ENCODE measurements at regions not wholly inside any gene's neighbourhood (a gene's known extent, or its start where the extent isn't known, plus 50 kb on each side); places are given as distances from the start of the nearest gene placed in this dataset.

DNA sequence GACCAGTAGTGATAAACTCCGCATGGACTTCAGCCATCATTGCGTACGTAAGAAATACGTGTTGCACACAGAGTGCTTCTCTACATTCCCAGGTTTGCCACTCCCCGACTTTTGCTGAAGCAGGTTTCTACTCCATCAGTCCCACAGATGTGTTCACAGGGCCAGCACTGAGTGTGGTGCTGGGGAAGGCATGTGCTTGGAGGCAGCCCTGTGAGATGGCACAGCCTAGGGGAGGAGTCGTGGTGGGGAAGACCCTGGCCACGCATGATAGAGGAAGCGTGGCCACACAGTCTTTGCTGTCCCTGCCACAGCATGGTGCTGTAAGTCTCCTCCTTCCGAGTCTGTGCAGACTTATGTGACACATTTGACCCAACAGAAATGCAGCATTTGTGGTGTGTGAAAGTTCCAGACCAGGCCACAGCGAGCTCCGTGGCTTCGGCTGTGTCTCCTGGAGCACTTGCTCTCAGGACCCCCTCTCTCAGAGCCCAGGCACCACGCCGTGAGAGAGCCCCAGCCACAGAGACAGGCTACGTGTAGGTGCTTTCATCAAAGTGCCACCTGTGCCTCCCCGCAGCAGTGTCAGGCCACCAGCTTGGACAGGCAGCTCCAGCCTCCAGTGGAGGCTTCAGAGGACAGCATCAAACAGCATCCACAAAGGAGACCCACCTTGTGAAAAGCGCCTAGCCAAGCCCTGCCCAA, 197.8 kb downstream of the AUH start:
- no peak overlapping the region for H3K9ac ChIP-seq
- DNase-seq: no peak
- H3K27me3 ChIP-seq (ENCODE audit: insufficient read depth): no peaks in the 10 kb centered on the region
- peaks cover 0 to 21% of the 10 kb centered on the region in 2 experiments; a peak in 3 of 4 replicates for H3K4me1 ChIP-seq (ENCODE audit: control insufficient read depth in 1 of 2, insufficient read depth in 2 of 2, low read depth in 1 of 2, low read length in 1 of 2)
- ChIA-PET POLR2A (no interaction called here), CTCF (interaction anchor here (1.4 kb wide), 1 partner anchor 14 kb away, joined by 6 read pairs; no protein-coding TSS in a partner anchor)
- no peaks in the 10 kb centered on the region for H3K79me2 ChIP-seq (ENCODE audit: insufficient read depth)
- H3F3A ChIP-seq (replicated peaks; ENCODE audit: insufficient read depth): no peaks in the 10 kb centered on the region
- H4K20me1 ChIP-seq (ENCODE audit: insufficient read depth): no peaks in the 10 kb centered on the region
- no peak overlapping the region for H3K27ac ChIP-seq (ENCODE audit: low read depth in 2 of 2, low read length in 1 of 2)
- H3K4me2 ChIP-seq: no peak overlapping the region
- no peak overlapping the region for H2AFZ ChIP-seq (ENCODE audit: low read depth)
- H3K9me3 ChIP-seq: no peaks in the 10 kb centered on the region
- no peaks in the 10 kb centered on the region for H3K36me3 ChIP-seq (replicated peaks in 1 of 2; ENCODE audit: control insufficient read depth in 1 of 2, insufficient read depth in 2 of 2, low read length in 1 of 2)
- H3K4me3 ChIP-seq (ENCODE audit: low read depth in 2 of 2, low read length in 1 of 2): no peak overlapping the region
- 95% methylated on average over 9 of the region's 17 CpGs for WGBS (ENCODE audit: low lambda C conversion rate)
- H3K9me2 ChIP-seq: no peaks in the 10 kb centered on the region
- TF ChIP-seq FOSL2 (IDR thresholded peaks at IDR 0.05; ENCODE audit: borderline replicate concordance, low read depth) (no peak), CHD2 (IDR thresholded peaks at IDR 0.05; ENCODE audit: low read length, partially characterized antibody) (no peak), YY1 (IDR thresholded peaks at IDR 0.05; ENCODE audit: low read depth) (no peak), TEAD4 (IDR thresholded peaks at IDR 0.05; ENCODE audit: borderline replicate concordance, insufficient read depth) (no peak), RAD21 (IDR thresholded peaks at IDR 0.05; ENCODE audit: low read length) (no peak), SIN3A (IDR thresholded peaks at IDR 0.05; ENCODE audit: borderline replicate concordance, low read depth, low read length) (no peak), NRF1 (IDR thresholded peaks at IDR 0.05; ENCODE audit: low read depth, low read length) (no peak), GATA2 (CRISPR knock-in tag; IDR thresholded peaks at IDR 0.05) (no peak), GABPA (IDR thresholded peaks at IDR 0.05; ENCODE audit: low read depth) (no peak), EZH2phosphoT487 (IDR thresholded peaks at IDR 0.05; ENCODE audit: borderline replicate concordance, low read depth) (no peak)
- TF ChIP-seq, protein P1, sequence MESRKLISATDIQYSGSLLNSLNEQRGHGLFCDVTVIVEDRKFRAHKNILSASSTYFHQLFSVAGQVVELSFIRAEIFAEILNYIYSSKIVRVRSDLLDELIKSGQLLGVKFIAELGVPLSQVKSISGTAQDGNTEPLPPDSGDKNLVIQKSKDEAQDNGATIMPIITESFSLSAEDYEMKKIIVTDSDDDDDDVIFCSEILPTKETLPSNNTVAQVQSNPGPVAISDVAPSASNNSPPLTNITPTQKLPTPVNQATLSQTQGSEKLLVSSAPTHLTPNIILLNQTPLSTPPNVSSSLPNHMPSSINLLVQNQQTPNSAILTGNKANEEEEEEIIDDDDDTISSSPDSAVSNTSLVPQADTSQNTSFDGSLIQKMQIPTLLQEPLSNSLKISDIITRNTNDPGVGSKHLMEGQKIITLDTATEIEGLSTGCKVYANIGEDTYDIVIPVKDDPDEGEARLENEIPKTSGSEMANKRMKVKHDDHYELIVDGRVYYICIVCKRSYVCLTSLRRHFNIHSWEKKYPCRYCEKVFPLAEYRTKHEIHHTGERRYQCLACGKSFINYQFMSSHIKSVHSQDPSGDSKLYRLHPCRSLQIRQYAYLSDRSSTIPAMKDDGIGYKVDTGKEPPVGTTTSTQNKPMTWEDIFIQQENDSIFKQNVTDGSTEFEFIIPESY (IDR thresholded peaks at IDR 0.05; ENCODE audit: borderline replicate concordance, low read depth): no peak
- TF ChIP-seq, protein P2, sequence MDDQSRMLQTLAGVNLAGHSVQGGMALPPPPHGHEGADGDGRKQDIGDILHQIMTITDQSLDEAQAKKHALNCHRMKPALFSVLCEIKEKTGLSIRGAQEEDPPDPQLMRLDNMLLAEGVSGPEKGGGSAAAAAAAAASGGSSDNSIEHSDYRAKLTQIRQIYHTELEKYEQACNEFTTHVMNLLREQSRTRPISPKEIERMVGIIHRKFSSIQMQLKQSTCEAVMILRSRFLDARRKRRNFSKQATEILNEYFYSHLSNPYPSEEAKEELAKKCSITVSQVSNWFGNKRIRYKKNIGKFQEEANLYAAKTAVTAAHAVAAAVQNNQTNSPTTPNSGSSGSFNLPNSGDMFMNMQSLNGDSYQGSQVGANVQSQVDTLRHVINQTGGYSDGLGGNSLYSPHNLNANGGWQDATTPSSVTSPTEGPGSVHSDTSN (IDR thresholded peaks at IDR 0.05): no peak
- TF ChIP-seq, protein P3, sequence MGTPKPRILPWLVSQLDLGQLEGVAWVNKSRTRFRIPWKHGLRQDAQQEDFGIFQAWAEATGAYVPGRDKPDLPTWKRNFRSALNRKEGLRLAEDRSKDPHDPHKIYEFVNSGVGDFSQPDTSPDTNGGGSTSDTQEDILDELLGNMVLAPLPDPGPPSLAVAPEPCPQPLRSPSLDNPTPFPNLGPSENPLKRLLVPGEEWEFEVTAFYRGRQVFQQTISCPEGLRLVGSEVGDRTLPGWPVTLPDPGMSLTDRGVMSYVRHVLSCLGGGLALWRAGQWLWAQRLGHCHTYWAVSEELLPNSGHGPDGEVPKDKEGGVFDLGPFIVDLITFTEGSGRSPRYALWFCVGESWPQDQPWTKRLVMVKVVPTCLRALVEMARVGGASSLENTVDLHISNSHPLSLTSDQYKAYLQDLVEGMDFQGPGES (IDR thresholded peaks at IDR 0.05; ENCODE audit: low read depth, low read length): no peak
- TF ChIP-seq, protein P4, sequence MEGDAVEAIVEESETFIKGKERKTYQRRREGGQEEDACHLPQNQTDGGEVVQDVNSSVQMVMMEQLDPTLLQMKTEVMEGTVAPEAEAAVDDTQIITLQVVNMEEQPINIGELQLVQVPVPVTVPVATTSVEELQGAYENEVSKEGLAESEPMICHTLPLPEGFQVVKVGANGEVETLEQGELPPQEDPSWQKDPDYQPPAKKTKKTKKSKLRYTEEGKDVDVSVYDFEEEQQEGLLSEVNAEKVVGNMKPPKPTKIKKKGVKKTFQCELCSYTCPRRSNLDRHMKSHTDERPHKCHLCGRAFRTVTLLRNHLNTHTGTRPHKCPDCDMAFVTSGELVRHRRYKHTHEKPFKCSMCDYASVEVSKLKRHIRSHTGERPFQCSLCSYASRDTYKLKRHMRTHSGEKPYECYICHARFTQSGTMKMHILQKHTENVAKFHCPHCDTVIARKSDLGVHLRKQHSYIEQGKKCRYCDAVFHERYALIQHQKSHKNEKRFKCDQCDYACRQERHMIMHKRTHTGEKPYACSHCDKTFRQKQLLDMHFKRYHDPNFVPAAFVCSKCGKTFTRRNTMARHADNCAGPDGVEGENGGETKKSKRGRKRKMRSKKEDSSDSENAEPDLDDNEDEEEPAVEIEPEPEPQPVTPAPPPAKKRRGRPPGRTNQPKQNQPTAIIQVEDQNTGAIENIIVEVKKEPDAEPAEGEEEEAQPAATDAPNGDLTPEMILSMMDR (IDR thresholded peaks at IDR 0.05): no peak
- TF ChIP-seq, protein P5, sequence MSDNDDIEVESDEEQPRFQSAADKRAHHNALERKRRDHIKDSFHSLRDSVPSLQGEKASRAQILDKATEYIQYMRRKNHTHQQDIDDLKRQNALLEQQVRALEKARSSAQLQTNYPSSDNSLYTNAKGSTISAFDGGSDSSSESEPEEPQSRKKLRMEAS (IDR thresholded peaks at IDR 0.05; ENCODE audit: low read depth): no peak
- TF ChIP-seq, protein P6, sequence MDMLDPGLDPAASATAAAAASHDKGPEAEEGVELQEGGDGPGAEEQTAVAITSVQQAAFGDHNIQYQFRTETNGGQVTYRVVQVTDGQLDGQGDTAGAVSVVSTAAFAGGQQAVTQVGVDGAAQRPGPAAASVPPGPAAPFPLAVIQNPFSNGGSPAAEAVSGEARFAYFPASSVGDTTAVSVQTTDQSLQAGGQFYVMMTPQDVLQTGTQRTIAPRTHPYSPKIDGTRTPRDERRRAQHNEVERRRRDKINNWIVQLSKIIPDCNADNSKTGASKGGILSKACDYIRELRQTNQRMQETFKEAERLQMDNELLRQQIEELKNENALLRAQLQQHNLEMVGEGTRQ (IDR thresholded peaks at IDR 0.05; ENCODE audit: borderline replicate concordance, low read depth, low read length): no peak
